ENCODE measurements at regions not wholly inside any gene's neighbourhood (a gene's known extent, or its start where the extent isn't known, plus 50 kb on each side); places are given as distances from the start of the nearest gene placed in this dataset.

DNA sequence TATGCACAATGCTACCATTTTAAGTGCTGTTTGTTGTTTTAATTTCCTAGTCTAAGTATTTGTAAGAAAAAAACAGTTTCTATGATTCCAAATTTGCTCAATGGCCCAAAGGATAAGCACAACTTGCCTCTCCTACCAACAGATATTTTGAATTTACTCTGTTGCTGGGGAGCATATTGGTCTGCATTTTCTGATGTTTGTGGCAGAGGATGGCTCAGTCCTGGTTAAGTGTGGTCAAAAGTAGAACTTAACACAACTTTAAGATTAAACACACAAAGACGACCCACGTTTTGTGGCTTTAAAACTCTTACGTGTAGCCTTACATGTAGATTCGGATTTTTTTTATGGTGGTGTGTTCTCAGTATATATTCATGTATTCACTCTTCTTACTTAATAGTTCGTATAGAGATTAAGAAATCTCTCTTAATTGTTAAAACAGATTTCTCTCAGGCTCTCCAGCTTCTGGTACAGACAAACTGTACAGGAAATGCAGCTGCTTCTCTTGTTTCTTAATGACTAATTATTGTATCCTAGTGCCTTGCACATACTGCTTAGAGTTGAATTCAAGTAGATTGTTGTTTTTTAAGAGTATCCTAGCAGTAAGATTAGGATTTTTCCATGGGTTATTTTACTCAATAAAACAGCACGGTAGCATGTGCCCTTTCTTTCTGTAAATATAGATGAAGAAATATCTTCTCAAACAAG, 86.2 kb downstream of the GPR85 start:
- TF ChIP-seq, protein P1, sequence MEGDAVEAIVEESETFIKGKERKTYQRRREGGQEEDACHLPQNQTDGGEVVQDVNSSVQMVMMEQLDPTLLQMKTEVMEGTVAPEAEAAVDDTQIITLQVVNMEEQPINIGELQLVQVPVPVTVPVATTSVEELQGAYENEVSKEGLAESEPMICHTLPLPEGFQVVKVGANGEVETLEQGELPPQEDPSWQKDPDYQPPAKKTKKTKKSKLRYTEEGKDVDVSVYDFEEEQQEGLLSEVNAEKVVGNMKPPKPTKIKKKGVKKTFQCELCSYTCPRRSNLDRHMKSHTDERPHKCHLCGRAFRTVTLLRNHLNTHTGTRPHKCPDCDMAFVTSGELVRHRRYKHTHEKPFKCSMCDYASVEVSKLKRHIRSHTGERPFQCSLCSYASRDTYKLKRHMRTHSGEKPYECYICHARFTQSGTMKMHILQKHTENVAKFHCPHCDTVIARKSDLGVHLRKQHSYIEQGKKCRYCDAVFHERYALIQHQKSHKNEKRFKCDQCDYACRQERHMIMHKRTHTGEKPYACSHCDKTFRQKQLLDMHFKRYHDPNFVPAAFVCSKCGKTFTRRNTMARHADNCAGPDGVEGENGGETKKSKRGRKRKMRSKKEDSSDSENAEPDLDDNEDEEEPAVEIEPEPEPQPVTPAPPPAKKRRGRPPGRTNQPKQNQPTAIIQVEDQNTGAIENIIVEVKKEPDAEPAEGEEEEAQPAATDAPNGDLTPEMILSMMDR (conservative IDR thresholded peaks at IDR 0.05) = no peak
- TF ChIP-seq ZFX (IDR thresholded peaks at IDR 0.05) = no peak

Measured in C4-2B (cell line).